ENCODE measurements at regions not wholly inside any gene's neighbourhood (a gene's known extent, or its start where the extent isn't known, plus 50 kb on each side); places are given as distances from the start of the nearest gene placed in this dataset.

DNA sequence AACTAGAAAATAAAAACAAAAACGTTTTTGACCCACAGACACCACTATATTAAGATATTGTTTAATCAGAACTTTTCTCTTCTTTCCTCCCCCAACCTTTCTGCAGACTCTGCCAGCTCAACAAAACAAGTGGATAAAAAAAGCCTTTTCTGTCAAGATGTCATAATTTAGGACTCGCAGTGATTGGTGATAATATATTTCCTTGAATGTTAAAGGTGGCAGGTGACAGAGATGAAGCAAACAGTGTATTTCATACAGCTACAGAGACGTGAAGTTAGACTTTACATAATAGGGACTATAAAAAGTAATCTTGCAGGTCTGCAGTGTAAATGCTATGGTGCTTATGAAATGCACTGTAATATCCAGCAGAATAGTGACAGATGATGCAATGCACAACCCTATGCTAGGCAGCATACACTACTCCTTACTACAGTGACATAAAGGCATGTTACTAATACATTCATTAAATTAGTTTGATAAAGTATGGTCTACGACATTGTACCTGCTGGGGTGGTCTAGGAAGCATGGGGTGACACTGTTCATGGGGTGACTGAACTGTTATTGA is 326.7 kb upstream of the GRAMD2B start:
- no peak for DNase-seq (ENCODE audit: low spot score)
- in situ Hi-C loops (cut with MboI; ENCODE audit: low sequenced_read_pairs, unreplicated experiment), result no loop called here
- TF ChIP-seq, protein P1, sequence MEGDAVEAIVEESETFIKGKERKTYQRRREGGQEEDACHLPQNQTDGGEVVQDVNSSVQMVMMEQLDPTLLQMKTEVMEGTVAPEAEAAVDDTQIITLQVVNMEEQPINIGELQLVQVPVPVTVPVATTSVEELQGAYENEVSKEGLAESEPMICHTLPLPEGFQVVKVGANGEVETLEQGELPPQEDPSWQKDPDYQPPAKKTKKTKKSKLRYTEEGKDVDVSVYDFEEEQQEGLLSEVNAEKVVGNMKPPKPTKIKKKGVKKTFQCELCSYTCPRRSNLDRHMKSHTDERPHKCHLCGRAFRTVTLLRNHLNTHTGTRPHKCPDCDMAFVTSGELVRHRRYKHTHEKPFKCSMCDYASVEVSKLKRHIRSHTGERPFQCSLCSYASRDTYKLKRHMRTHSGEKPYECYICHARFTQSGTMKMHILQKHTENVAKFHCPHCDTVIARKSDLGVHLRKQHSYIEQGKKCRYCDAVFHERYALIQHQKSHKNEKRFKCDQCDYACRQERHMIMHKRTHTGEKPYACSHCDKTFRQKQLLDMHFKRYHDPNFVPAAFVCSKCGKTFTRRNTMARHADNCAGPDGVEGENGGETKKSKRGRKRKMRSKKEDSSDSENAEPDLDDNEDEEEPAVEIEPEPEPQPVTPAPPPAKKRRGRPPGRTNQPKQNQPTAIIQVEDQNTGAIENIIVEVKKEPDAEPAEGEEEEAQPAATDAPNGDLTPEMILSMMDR (IDR thresholded peaks at IDR 0.05; ENCODE audit: borderline replicate concordance, control extremely low read depth, extremely low read depth, insufficient read depth, missing control alignments), result no peak

DNA sequence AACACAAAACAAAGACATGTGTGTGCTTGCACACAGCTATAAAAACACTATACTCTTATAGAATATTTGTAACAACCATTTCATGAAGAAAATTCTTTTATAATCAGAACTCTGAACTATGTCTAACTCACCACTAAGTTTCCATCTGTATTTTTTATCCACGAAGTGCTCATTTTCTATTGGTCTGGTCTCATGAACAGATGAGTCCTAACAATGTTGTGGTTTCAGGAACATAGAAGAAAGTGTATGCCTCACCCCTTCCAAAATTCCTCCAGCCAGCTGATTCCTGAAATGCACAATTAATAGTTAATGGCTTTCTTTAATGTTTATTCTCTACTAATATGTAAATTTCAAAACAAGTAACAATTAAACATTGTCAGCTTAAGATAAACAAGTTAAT is 325.3 kb upstream of the GRAMD2B start:
- in situ Hi-C loops (cut with MboI; ENCODE audit: low sequenced_read_pairs, unreplicated experiment), result no loop called here
- DNase-seq (ENCODE audit: low spot score), result no peak
- TF ChIP-seq, protein P1 (IDR thresholded peaks at IDR 0.05; ENCODE audit: borderline replicate concordance, control extremely low read depth, extremely low read depth, insufficient read depth, missing control alignments), result no peak

DNA sequence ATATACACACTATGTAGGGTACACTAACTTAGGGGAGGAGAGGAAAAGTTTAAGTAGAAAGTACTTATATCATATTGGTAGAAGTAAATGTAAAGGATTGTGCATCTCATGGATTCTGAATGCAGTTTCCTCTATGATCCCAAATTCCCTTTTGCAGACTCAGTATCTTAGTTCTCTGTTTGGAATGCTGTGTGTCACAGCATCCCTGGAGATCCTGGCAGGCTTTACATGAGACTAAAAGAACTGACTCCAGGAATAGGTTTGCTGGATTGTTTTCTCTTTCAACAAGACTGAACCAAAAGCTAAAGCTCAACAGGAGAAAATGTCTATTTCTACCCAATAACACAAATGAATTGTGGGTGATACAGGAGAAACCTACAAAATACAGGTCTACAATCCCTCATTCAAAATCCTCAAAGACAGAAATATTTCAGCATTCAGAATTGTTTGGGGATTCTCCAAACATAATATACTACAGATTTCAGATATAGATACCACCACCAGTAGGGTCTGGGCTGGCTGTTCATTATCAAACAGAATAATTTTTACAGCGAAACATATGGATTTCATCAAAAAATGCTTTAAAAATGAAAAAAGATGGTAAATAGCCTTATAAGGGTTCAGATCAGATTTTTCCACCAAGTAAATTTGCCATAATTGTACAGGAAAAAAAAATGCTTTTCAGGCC is 324.7 kb upstream of the GRAMD2B start:
- TF ChIP-seq, protein P1 (IDR thresholded peaks at IDR 0.05; ENCODE audit: borderline replicate concordance, control extremely low read depth, extremely low read depth, insufficient read depth, missing control alignments), result no peak
- DNase-seq (ENCODE audit: low spot score), result no peak
- in situ Hi-C loops (cut with MboI; ENCODE audit: low sequenced_read_pairs, unreplicated experiment), result no loop called here

DNA sequence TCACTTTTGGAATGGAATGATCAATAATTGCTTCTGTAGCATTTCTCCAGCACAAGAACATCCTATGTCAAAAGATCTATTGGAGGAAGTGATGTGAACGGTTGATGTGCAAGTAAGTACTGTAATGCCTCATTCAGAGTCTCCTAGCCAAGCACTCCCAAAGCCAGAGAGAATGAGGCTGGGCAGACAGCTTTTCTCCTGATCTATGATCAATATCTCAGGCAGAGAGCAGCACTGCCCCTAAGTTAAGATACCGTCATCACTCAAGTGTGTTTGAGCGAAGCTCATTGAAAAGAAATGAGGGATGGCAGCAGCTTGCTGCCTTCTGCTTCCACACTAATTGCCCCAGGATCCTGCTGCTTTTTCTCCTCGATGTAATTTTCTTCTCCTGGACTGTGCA is 324.1 kb upstream of the GRAMD2B start:
- TF ChIP-seq, protein P1 (IDR thresholded peaks at IDR 0.05; ENCODE audit: borderline replicate concordance, control extremely low read depth, extremely low read depth, insufficient read depth, missing control alignments), result no peak
- in situ Hi-C loops (cut with MboI; ENCODE audit: low sequenced_read_pairs, unreplicated experiment), result no loop called here
- DNase-seq (ENCODE audit: low spot score), result no peak

DNA sequence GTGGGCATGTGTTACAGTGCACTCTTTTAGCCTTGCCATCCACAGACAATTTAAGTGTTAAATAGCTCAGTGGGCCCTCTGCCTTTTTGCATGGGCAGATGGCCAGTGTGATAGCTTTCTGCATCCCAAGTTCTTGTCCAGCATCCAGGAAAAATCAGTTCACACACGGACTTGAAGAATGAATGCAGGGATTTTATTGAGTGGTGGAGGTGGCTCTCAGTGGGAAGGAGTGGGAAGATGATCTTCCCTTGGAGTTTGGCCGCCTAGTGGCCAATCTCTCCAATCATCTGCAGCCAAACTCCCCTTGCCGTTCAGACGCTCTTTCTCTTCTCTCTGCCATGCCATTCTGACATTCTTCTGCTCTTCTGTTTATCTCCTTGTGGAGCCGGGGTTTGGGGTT is 322.4 kb upstream of the GRAMD2B start:
- TF ChIP-seq, protein P1 (IDR thresholded peaks at IDR 0.05; ENCODE audit: borderline replicate concordance, control extremely low read depth, extremely low read depth, insufficient read depth, missing control alignments), result no peak
- DNase-seq (ENCODE audit: low spot score), result no peak
- in situ Hi-C loops (cut with MboI; ENCODE audit: low sequenced_read_pairs, unreplicated experiment), result no loop called here

DNA sequence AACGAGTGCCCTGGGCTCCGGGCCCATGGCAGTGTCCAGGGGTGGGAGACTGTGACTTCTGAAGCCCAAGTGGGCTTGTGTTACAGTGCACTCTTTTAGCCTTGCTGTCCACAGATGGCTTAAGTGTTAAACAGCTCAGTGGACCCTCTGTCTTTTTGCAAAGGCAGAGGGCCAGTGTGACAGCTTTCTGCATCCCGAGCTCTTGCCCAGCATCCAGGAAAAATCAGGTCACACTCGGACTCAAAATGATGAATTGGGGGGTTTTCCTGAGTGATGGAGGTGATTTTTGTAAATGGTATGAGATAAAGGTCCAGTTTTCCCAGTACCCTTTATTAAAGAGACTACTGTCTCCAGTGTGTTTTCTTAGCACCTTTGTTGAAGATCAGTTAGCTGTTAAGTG is 321.3 kb upstream of the GRAMD2B start:
- DNase-seq (ENCODE audit: low spot score), result no peak
- TF ChIP-seq, protein P1 (IDR thresholded peaks at IDR 0.05; ENCODE audit: borderline replicate concordance, control extremely low read depth, extremely low read depth, insufficient read depth, missing control alignments), result no peak
- in situ Hi-C loops (cut with MboI; ENCODE audit: low sequenced_read_pairs, unreplicated experiment), result no loop called here

All from GM13976 (cell line).